ENCODE measurements at regions not wholly inside any gene's neighbourhood (a gene's known extent, or its start where the extent isn't known, plus 50 kb on each side); places are given as distances from the start of the nearest gene placed in this dataset.

DNA sequence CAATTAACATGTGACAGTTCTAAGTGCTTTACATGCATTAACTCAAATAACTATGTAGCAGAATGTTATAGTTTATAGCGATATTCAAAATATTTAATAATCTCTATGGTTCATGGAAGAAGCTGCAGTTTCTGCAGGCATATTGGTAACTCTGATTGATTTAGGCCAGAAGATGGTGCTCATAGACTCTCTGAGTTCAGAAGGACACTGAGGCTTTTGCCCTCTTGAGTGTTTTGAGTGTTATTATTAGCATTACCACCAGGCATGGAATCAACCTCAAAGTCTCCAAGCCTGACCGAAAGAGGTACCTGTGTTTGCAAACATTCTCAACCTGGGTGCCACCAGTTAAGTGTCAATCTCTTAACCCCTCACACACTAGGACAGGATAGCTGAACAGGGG, 792.3 kb upstream of the PCDH7 start:
- no peak overlapping the region for H3K4me3 Mint-ChIP-seq
- H3K9me3 Mint-ChIP-seq: peaks cover 29% of the 10 kb centered on the region
- no peak overlapping the region for H3K27ac Mint-ChIP-seq
- H3K4me1 Mint-ChIP-seq (ENCODE audit: low read depth): no peaks in the 10 kb centered on the region
- H3K36me3 Mint-ChIP-seq (ENCODE audit: low read depth): no peaks in the 10 kb centered on the region
- H3K27me3 Mint-ChIP-seq (ENCODE audit: low read depth): no peaks in the 10 kb centered on the region

DNA sequence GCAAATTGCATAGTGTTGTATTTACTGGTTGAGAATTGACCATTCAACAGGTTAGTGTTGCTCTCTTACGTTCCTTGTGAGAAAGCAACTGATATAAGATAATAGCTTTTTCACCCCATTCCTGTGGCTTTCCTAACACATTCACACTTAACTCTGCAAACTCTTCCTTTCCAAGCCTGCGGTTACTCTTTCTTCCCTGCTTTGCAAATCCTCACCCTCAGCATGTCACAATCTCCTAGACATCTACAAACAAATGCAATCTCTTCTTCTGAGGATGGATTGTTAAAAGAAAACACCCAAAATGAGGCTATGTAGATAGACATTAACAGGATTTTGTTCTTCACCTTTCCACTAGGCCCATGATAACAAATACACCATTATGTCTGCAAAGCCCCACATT, 771.7 kb upstream of the PCDH7 start:
- Mint-ChIP-seq H3K27ac (no peak overlapping the region), H3K4me3 (no peak overlapping the region), H3K36me3 (ENCODE audit: low read depth) (no peaks in the 10 kb centered on the region), H3K4me1 (ENCODE audit: low read depth) (no peaks in the 10 kb centered on the region), H3K27me3 (ENCODE audit: low read depth) (no peaks in the 10 kb centered on the region), H3K9me3 (peaks cover 12% of the 10 kb centered on the region)

DNA sequence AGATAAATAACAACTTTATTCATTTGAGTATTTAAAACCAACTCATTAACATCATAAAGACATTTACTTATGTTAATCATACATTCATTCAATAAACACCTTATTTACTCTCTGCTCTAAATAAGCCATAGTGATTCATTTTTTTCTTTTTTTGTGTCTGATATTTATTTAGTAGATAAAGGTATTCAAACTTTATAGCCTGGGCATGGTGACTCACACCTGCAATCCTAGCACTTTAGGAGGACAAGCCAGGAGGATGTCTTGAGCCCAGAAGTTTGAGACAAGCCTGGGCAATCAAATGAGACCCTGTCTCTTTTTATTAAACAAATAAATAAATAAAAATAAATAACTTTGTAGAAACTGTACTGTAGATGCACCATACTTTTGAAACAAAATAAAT, 771.3 kb upstream of the PCDH7 start:
- no peaks in the 10 kb centered on the region for H3K36me3 Mint-ChIP-seq (ENCODE audit: low read depth)
- H3K4me1 Mint-ChIP-seq (ENCODE audit: low read depth): no peaks in the 10 kb centered on the region
- no peak overlapping the region for H3K27ac Mint-ChIP-seq
- peaks cover 12% of the 10 kb centered on the region for H3K9me3 Mint-ChIP-seq
- no peaks in the 10 kb centered on the region for H3K27me3 Mint-ChIP-seq (ENCODE audit: low read depth)
- H3K4me3 Mint-ChIP-seq: no peak overlapping the region

DNA sequence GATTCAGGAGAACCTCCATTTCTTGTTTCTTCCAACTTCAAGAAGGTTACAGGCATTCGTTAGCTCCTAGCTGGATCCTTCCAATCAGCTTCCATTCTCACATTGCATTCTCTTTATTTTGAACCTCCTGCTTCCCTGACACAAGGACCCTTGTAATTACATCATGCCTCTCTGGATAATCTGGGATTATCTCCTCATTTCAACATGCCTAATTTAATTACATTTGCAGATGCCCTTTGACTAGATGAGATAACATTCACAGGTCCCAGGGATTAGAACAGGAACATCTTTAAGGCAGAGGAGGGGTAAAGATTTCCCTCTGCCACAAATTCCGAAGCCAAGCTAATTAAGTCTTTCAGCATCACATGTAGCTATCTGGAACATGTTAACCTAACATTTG, 753.8 kb upstream of the PCDH7 start:
- Mint-ChIP-seq H3K36me3 (ENCODE audit: low read depth) (no peaks in the 10 kb centered on the region), H3K4me3 (no peak overlapping the region), H3K27me3 (ENCODE audit: low read depth) (no peaks in the 10 kb centered on the region), H3K9me3 (peaks cover 6% of the 10 kb centered on the region), H3K27ac (no peak overlapping the region), H3K4me1 (ENCODE audit: low read depth) (no peaks in the 10 kb centered on the region)

GRCh38 chr4:29970626-29971025, 749.5 kb upstream of the PCDH7 start:
- Mint-ChIP-seq H3K27ac (no peak overlapping the region), H3K4me3 (no peak overlapping the region)

DNA sequence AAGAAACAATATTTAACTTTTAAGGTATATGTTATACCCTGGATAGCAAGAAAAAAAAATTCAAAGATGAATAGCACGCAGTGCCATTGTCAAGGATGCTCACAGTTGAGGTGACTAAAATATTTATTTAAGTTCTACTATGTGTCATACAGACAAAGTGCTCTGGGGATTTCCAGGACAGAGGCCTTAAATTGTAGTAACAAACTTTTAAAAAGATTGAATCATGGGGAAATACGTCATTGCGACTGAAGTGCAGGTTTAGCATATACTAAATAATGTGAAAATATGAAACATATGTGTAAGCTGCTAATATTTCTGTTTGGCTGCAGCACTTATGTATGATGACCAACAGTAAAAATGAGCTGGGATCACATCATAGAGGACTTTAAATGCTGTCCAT, 748.0 kb upstream of the PCDH7 start:
- Mint-ChIP-seq H3K27ac (no peak overlapping the region), H3K9me3 (peaks cover 6% of the 10 kb centered on the region), H3K27me3 (ENCODE audit: low read depth) (no peaks in the 10 kb centered on the region), H3K4me1 (ENCODE audit: low read depth) (no peaks in the 10 kb centered on the region), H3K36me3 (ENCODE audit: low read depth) (no peaks in the 10 kb centered on the region), H3K4me3 (no peak overlapping the region)

More at GRCh38 chr4:29970626-29971025, 749.5 kb upstream of the PCDH7 start:
- Mint-ChIP-seq H3K4me1 (ENCODE audit: low read depth) (no peaks in the 10 kb centered on the region), H3K9me3 (no peaks in the 10 kb centered on the region), H3K27me3 (ENCODE audit: low read depth) (no peaks in the 10 kb centered on the region), H3K36me3 (ENCODE audit: low read depth) (no peaks in the 10 kb centered on the region)

DNA sequence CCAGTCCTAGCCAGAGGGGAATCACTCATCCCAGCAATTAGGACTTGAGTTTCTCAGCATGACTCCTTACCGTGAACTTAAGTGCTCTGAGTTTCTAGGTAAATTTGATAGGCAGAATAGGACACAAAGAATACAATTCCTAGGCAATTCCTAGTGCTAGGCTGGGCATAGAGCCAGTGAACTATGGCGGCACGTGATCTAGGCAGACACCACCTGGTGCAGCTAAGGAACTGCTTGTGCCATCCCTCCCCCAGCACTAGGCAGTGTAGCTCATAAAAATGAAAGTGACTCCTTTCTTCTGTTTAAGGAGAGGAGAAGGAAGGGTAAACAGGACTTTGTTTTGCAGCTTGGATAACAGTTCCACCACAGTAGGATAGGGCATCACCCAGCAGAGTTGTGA, 736.3 kb upstream of the PCDH7 start:
- Mint-ChIP-seq H3K4me3 (no peak overlapping the region), H3K36me3 (ENCODE audit: low read depth) (no peaks in the 10 kb centered on the region), H3K9me3 (peaks cover 18% of the 10 kb centered on the region), H3K4me1 (ENCODE audit: low read depth) (no peaks in the 10 kb centered on the region), H3K27ac (no peak overlapping the region), H3K27me3 (ENCODE audit: low read depth) (no peaks in the 10 kb centered on the region)

- H3K9me3 Mint-ChIP-seq: peaks cover 17% of the 10 kb centered on the region
- no peaks in the 10 kb centered on the region for H3K27me3 Mint-ChIP-seq (ENCODE audit: low read depth)
- no peak overlapping the region for H3K27ac Mint-ChIP-seq
- no peaks in the 10 kb centered on the region for H3K36me3 Mint-ChIP-seq (ENCODE audit: low read depth)
- no peak overlapping the region for H3K4me3 Mint-ChIP-seq
- no peaks in the 10 kb centered on the region for H3K4me1 Mint-ChIP-seq (ENCODE audit: low read depth)
Observed at GRCh38 chr4:30001628-30002027, 718.5 kb upstream of the PCDH7 start.

- H3K36me3 Mint-ChIP-seq (ENCODE audit: low read depth): no peaks in the 10 kb centered on the region
- no peak overlapping the region for H3K27ac Mint-ChIP-seq
- no peaks in the 10 kb centered on the region for H3K27me3 Mint-ChIP-seq (ENCODE audit: low read depth)
- peaks cover 24% of the 10 kb centered on the region for H3K9me3 Mint-ChIP-seq
- H3K4me1 Mint-ChIP-seq (ENCODE audit: low read depth): no peaks in the 10 kb centered on the region
- H3K4me3 Mint-ChIP-seq: no peak overlapping the region
Observed at GRCh38 chr4:30002341-30002740, 717.8 kb upstream of the PCDH7 start.

GRCh38 chr4:30005995-30006394, 714.2 kb upstream of the PCDH7 start:
- Mint-ChIP-seq H3K9me3 (peaks cover 29% of the 10 kb centered on the region), H3K4me1 (ENCODE audit: low read depth) (no peaks in the 10 kb centered on the region), H3K27ac (no peak overlapping the region), H3K36me3 (ENCODE audit: low read depth) (no peaks in the 10 kb centered on the region), H3K4me3 (no peak overlapping the region), H3K27me3 (ENCODE audit: low read depth) (no peaks in the 10 kb centered on the region)

- Mint-ChIP-seq H3K9me3 (peaks cover 21% of the 10 kb centered on the region), H3K4me1 (ENCODE audit: low read depth) (no peaks in the 10 kb centered on the region), H3K4me3 (no peak overlapping the region), H3K27me3 (ENCODE audit: low read depth) (no peaks in the 10 kb centered on the region), H3K36me3 (ENCODE audit: low read depth) (no peaks in the 10 kb centered on the region), H3K27ac (no peak overlapping the region)
Observed at GRCh38 chr4:30024526-30024925, 695.6 kb upstream of the PCDH7 start.

GRCh38 chr4:30028826-30029225, 691.3 kb upstream of the PCDH7 start:
- no peaks in the 10 kb centered on the region for H3K4me1 Mint-ChIP-seq (ENCODE audit: low read depth)
- H3K9me3 Mint-ChIP-seq: peaks cover 14% of the 10 kb centered on the region
- H3K36me3 Mint-ChIP-seq (ENCODE audit: low read depth): no peaks in the 10 kb centered on the region
- H3K4me3 Mint-ChIP-seq: no peak overlapping the region
- no peaks in the 10 kb centered on the region for H3K27me3 Mint-ChIP-seq (ENCODE audit: low read depth)
- no peak overlapping the region for H3K27ac Mint-ChIP-seq

DNA sequence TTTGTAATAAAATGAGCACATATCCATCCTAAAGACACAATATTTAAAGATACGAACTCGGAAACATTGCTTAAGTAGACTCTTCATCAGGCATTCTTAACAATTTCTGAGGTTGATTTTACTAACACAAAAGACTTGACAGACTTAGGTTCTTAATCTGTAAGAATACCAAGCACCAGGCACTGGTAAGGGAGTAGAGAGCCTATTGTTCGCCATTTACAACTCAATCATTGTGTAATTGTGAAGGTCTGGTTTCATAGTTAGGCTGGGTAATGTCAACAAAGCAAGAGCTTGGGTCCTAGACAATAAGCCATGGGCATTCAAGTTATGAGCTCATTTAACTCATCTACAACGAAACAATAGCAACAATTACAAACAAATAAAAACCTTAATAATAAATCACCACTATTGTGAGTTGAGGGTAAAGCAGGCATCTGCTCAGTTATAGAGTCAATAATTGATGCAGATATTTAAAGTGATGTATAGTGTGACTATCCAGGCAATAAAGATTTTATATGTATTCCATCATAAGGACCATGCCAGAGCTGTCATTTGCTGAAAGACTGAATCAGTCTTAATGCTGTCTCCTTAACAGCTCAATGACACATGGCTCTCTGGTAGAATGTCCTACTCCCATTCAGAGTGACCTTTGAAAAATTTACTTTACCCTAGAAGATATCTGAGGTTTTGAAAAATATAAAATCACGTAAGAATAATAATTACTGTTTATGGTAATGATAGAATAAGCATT, 664.0 kb upstream of the PCDH7 start:
- no peak overlapping the region for H3K27ac Mint-ChIP-seq
- no peaks in the 10 kb centered on the region for H3K36me3 Mint-ChIP-seq (ENCODE audit: low read depth)
- peaks cover 15% of the 10 kb centered on the region for H3K9me3 Mint-ChIP-seq
- no peaks in the 10 kb centered on the region for H3K4me1 Mint-ChIP-seq (ENCODE audit: low read depth)
- no peak overlapping the region for H3K4me3 Mint-ChIP-seq
- H3K27me3 Mint-ChIP-seq (ENCODE audit: low read depth): no peaks in the 10 kb centered on the region

GRCh38 chr4:30068234-30068633, 651.9 kb upstream of the PCDH7 start:
- no peaks in the 10 kb centered on the region for H3K4me1 Mint-ChIP-seq (ENCODE audit: low read depth)
- H3K27ac Mint-ChIP-seq: no peak overlapping the region
- no peaks in the 10 kb centered on the region for H3K27me3 Mint-ChIP-seq (ENCODE audit: low read depth)
- H3K36me3 Mint-ChIP-seq (ENCODE audit: low read depth): no peaks in the 10 kb centered on the region
- no peak overlapping the region for H3K4me3 Mint-ChIP-seq
- H3K9me3 Mint-ChIP-seq: peaks cover 18% of the 10 kb centered on the region

DNA sequence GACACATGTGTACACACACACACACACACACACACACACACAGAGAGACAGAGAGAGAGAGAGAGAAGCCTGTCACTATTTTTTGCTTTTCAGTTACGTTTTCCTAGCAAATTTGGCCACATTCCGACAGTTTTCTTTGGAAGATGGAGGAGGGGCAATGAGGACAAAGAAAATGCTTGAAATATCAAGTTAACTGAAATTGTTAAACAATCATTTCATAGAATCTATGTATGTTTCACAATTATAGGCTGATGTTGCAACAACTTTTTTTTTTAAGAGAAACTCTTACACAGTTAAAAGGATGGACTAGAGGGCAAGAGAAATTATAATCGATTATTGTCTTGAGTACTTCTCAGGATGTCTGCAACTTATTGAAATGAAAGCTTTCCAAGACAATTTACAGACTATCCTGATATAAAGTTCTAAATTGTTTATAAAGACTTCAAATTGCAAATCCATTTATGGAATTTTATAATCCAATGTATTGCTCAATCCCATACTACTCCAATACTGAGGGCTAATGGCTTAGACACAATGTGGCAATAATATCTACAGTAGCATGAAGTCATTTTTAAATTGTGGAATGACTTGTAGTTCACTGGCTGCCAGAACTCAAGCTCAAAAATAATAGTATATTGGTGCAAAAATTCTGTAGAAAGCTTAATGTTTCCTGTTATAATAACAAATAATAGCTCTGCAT, 647.0 kb upstream of the PCDH7 start:
- Mint-ChIP-seq H3K27me3 (ENCODE audit: low read depth) (no peaks in the 10 kb centered on the region), H3K4me3 (no peak overlapping the region), H3K9me3 (peaks cover 33% of the 10 kb centered on the region), H3K36me3 (ENCODE audit: low read depth) (no peaks in the 10 kb centered on the region), H3K4me1 (ENCODE audit: low read depth) (no peaks in the 10 kb centered on the region), H3K27ac (no peak overlapping the region)
